Keratinocyte (primary cell): ENCODE measurements at regions not wholly inside any gene's neighbourhood (a gene's known extent, or its start where the extent isn't known, plus 50 kb on each side); places are given as distances from the start of the nearest gene placed in this dataset.
"Not testable (repeated sequence)": the region's sequence is repeated elsewhere in the genome, so short reads cannot be mapped to it uniquely, and the experiment has no call there.

Experiments used
- EZH2 ChIP-seq: IDR thresholded peaks from one replicate; pipeline ENCODE4 v1.6.1; 2012; ENCODE audit warnings: inconsistent platforms, mild to moderate bottlenecking, low read length, moderate library complexity
- TF ChIP-seq, protein P1 (sequence below), 3 experiments: IDR thresholded peaks in 1 of 3; conservative IDR thresholded peaks in 1 of 3; optimal IDR thresholded peaks in 1 of 3; 2 replicates in 2 of 3; 3 replicates in 1 of 3; pipeline versions ENCODE3 to v1.5.1; 2011; ENCODE audit warnings: low read length in 3 of 3, mild to moderate bottlenecking in 3 of 3, moderate library complexity in 2 of 3, control low read depth in 1 of 3, inconsistent platforms in 1 of 3; ENCODE audit not compliant: insufficient read depth in 2 of 3; ENCODE audit errors: extremely low read depth in 1 of 3

- TF ChIP-seq, protein P1, sequence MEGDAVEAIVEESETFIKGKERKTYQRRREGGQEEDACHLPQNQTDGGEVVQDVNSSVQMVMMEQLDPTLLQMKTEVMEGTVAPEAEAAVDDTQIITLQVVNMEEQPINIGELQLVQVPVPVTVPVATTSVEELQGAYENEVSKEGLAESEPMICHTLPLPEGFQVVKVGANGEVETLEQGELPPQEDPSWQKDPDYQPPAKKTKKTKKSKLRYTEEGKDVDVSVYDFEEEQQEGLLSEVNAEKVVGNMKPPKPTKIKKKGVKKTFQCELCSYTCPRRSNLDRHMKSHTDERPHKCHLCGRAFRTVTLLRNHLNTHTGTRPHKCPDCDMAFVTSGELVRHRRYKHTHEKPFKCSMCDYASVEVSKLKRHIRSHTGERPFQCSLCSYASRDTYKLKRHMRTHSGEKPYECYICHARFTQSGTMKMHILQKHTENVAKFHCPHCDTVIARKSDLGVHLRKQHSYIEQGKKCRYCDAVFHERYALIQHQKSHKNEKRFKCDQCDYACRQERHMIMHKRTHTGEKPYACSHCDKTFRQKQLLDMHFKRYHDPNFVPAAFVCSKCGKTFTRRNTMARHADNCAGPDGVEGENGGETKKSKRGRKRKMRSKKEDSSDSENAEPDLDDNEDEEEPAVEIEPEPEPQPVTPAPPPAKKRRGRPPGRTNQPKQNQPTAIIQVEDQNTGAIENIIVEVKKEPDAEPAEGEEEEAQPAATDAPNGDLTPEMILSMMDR (optimal IDR thresholded peaks at IDR 0.05 in 1 of 3, IDR thresholded peaks at IDR 0.05 in 1 of 3, conservative IDR thresholded peaks at IDR 0.05 in 1 of 3; ENCODE audit: extremely low read depth in 1 of 3, insufficient read depth in 2 of 3, low read length in 3 of 3) = not testable (repeated sequence)
- not testable (repeated sequence) for TF ChIP-seq EZH2
These were observed 109.9 kb upstream of the SRSF6 start for GRCh38 chr20:43347839-43348238.
